ENCODE measurements at regions not wholly inside any gene's neighbourhood (a gene's known extent, or its start where the extent isn't known, plus 50 kb on each side); places are given as distances from the start of the nearest gene placed in this dataset.

DNA sequence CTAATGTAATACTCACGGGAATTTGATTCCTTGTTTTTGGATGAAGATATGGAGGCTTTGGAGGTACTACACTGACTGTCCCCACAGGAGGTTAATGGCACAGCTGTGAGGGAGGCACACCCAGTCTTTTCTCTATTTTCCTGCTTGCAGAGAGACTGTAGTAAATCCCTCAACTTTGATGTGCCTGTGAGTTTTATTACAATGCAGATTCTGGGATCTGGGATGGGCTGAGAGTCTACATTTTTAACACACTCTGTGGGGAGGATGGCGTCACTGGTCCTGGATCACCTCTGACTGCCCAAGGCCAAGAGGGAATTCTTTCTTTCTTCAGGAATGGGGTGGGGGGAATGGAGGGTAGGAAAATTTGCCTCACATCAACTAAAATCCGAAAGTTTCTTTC, 80.2 kb upstream of the NTM start:
- no peaks in the 10 kb centered on the region for H3K9me3 ChIP-seq
- no peaks in the 10 kb centered on the region for H3K4me1 ChIP-seq
- Mint-ChIP-seq H3K27me3 (ENCODE audit: insufficient read depth, unreplicated experiment) (peaks cover 17% of the 10 kb centered on the region), H3K9me3 (ENCODE audit: unreplicated experiment) (no peaks in the 10 kb centered on the region), H3K36me3 (ENCODE audit: insufficient read depth, unreplicated experiment) (no peaks in the 10 kb centered on the region), H3K4me1 (ENCODE audit: low read depth, unreplicated experiment) (no peaks in the 10 kb centered on the region), H3K27ac (ENCODE audit: unreplicated experiment) (no peak overlapping the region), H3K4me3 (ENCODE audit: unreplicated experiment) (no peak overlapping the region)
- CTCF ChIA-PET: no interaction called here
- POLR2A ChIA-PET: no interaction called here
- no peak overlapping the region for H3K4me3 ChIP-seq (ENCODE audit: low read depth, low read length)
- H3K36me3 ChIP-seq (ENCODE audit: control insufficient read depth, insufficient read depth, low read length): no peaks in the 10 kb centered on the region
- DNase-seq: no peak
- H3K27me3 ChIP-seq (replicated peaks; ENCODE audit: control insufficient read depth, insufficient read depth, low read length): no peaks in the 10 kb centered on the region
- no TSS peak for BruUV-seq (replicated peaks)
- intact Hi-C loops (cut with micrococcal nuclease; ENCODE audit: unreplicated experiment): no loop called here
- TF ChIP-seq, protein P1, sequence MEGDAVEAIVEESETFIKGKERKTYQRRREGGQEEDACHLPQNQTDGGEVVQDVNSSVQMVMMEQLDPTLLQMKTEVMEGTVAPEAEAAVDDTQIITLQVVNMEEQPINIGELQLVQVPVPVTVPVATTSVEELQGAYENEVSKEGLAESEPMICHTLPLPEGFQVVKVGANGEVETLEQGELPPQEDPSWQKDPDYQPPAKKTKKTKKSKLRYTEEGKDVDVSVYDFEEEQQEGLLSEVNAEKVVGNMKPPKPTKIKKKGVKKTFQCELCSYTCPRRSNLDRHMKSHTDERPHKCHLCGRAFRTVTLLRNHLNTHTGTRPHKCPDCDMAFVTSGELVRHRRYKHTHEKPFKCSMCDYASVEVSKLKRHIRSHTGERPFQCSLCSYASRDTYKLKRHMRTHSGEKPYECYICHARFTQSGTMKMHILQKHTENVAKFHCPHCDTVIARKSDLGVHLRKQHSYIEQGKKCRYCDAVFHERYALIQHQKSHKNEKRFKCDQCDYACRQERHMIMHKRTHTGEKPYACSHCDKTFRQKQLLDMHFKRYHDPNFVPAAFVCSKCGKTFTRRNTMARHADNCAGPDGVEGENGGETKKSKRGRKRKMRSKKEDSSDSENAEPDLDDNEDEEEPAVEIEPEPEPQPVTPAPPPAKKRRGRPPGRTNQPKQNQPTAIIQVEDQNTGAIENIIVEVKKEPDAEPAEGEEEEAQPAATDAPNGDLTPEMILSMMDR (IDR thresholded peaks at IDR 0.05; ENCODE audit: insufficient read depth in 1 of 2, low read depth in 1 of 2, low read length in 1 of 2, severe bottlenecking in 1 of 2, unreplicated experiment in 1 of 2): no peak

GRCh38 chr11:131295986-131296385, 74.4 kb upstream of the NTM start:
- H3K36me3 Mint-ChIP-seq (ENCODE audit: insufficient read depth, unreplicated experiment): no peaks in the 10 kb centered on the region
- H3K4me3 Mint-ChIP-seq (ENCODE audit: unreplicated experiment): no peak overlapping the region
- BruUV-seq (replicated peaks): no TSS peak
- H3K9me3 Mint-ChIP-seq (ENCODE audit: unreplicated experiment): no peaks in the 10 kb centered on the region
- POLR2A ChIA-PET: no interaction called here
- Histone ChIP-seq H3K9me3 (no peaks in the 10 kb centered on the region), H3K4me3 (ENCODE audit: low read depth, low read length) (no peak overlapping the region), H3K27me3 (replicated peaks; ENCODE audit: control insufficient read depth, insufficient read depth, low read length) (no peaks in the 10 kb centered on the region), H3K4me1 (no peaks in the 10 kb centered on the region), H3K36me3 (ENCODE audit: control insufficient read depth, insufficient read depth, low read length) (no peaks in the 10 kb centered on the region)
- DNase-seq: no peak
- intact Hi-C loops (cut with micrococcal nuclease; ENCODE audit: unreplicated experiment): no loop called here
- peaks cover 45% of the 10 kb centered on the region for H3K27me3 Mint-ChIP-seq (ENCODE audit: insufficient read depth, unreplicated experiment)
- CTCF ChIA-PET: interaction anchor here (0.6 kb wide), 1 partner anchor 43 kb away, joined by 3 read pairs; no protein-coding TSS in a partner anchor
- TF ChIP-seq, protein P1 (IDR thresholded peaks at IDR 0.05; ENCODE audit: insufficient read depth in 1 of 2, low read depth in 1 of 2, low read length in 1 of 2, severe bottlenecking in 1 of 2, unreplicated experiment in 1 of 2): no peak
- H3K27ac Mint-ChIP-seq (ENCODE audit: unreplicated experiment): no peak overlapping the region
- no peaks in the 10 kb centered on the region for H3K4me1 Mint-ChIP-seq (ENCODE audit: low read depth, unreplicated experiment)

GRCh38 chr11:131297441-131297840, 73.0 kb upstream of the NTM start:
- ChIA-PET POLR2A (no interaction called here), CTCF (no interaction called here)
- H3K4me3 ChIP-seq (ENCODE audit: low read depth, low read length): no peak overlapping the region
- TF ChIP-seq, protein P1 (IDR thresholded peaks at IDR 0.05; ENCODE audit: insufficient read depth in 1 of 2, low read depth in 1 of 2, low read length in 1 of 2, severe bottlenecking in 1 of 2, unreplicated experiment in 1 of 2): no peak
- Mint-ChIP-seq H3K36me3 (ENCODE audit: insufficient read depth, unreplicated experiment) (no peaks in the 10 kb centered on the region), H3K9me3 (ENCODE audit: unreplicated experiment) (no peaks in the 10 kb centered on the region), H3K4me3 (ENCODE audit: unreplicated experiment) (no peak overlapping the region), H3K27me3 (ENCODE audit: insufficient read depth, unreplicated experiment) (peaks cover 39% of the 10 kb centered on the region), H3K27ac (ENCODE audit: unreplicated experiment) (no peak overlapping the region), H3K4me1 (ENCODE audit: low read depth, unreplicated experiment) (no peaks in the 10 kb centered on the region)
- no peaks in the 10 kb centered on the region for H3K9me3 ChIP-seq
- intact Hi-C loops (cut with micrococcal nuclease; ENCODE audit: unreplicated experiment): no loop called here
- no peaks in the 10 kb centered on the region for H3K27me3 ChIP-seq (replicated peaks; ENCODE audit: control insufficient read depth, insufficient read depth, low read length)
- H3K36me3 ChIP-seq (ENCODE audit: control insufficient read depth, insufficient read depth, low read length): no peaks in the 10 kb centered on the region
- no peaks in the 10 kb centered on the region for H3K4me1 ChIP-seq
- no TSS peak for BruUV-seq (replicated peaks)
- no peak for DNase-seq
